ENCODE measurements at regions not wholly inside any gene's neighbourhood (a gene's known extent, or its start where the extent isn't known, plus 50 kb on each side); places are given as distances from the start of the nearest gene placed in this dataset.

GRCh38 chr3:59138966-59139365 lies 89.1 kb upstream of the CFAP20DC start:
- Mint-ChIP-seq H3K27me3 (ENCODE audit: low read depth) (peaks cover 3% of the 10 kb centered on the region), H3K9me3 (ENCODE audit: insufficient read depth) (no peaks in the 10 kb centered on the region), H3K4me1 (ENCODE audit: low read depth) (no peaks in the 10 kb centered on the region), H3K4me3 (no peak overlapping the region), H3K27ac (no peak overlapping the region), H3K36me3 (ENCODE audit: low read depth) (no peaks in the 10 kb centered on the region)
- CTCF ChIA-PET, result no interaction called here
- no peak for ATAC-seq
- no peak for DNase-seq
- POLR2A ChIA-PET, result no interaction called here

- ATAC-seq, result no peak
- H3K4me1 Mint-ChIP-seq (ENCODE audit: low read depth), result no peaks in the 10 kb centered on the region
- no peaks in the 10 kb centered on the region for H3K36me3 Mint-ChIP-seq (ENCODE audit: low read depth)
- no peak for DNase-seq
- H3K27me3 Mint-ChIP-seq (ENCODE audit: low read depth), result peaks cover 3% of the 10 kb centered on the region
- H3K9me3 Mint-ChIP-seq (ENCODE audit: insufficient read depth), result no peaks in the 10 kb centered on the region
- ChIA-PET CTCF (no interaction called here), POLR2A (no interaction called here)
- H3K4me3 Mint-ChIP-seq, result no peak overlapping the region
- no peak overlapping the region for H3K27ac Mint-ChIP-seq
These were observed 87.6 kb upstream of the CFAP20DC start for GRCh38 chr3:59137415-59137814.

GRCh38 chr3:59136081-59136480 lies 86.3 kb upstream of the CFAP20DC start:
- H3K27me3 Mint-ChIP-seq (ENCODE audit: low read depth), result peaks cover under 1% of the 10 kb centered on the region
- ATAC-seq, result no peak
- POLR2A ChIA-PET, result no interaction called here
- no peak overlapping the region for H3K27ac Mint-ChIP-seq
- no peak for DNase-seq
- CTCF ChIA-PET, result no interaction called here
- no peaks in the 10 kb centered on the region for H3K4me1 Mint-ChIP-seq (ENCODE audit: low read depth)
- H3K4me3 Mint-ChIP-seq, result no peak overlapping the region
- H3K9me3 Mint-ChIP-seq (ENCODE audit: insufficient read depth), result no peaks in the 10 kb centered on the region
- no peaks in the 10 kb centered on the region for H3K36me3 Mint-ChIP-seq (ENCODE audit: low read depth)

- Mint-ChIP-seq H3K9me3 (ENCODE audit: insufficient read depth) (no peaks in the 10 kb centered on the region), H3K4me3 (no peak overlapping the region), H3K4me1 (ENCODE audit: low read depth) (no peaks in the 10 kb centered on the region), H3K27me3 (ENCODE audit: low read depth) (no peaks in the 10 kb centered on the region), H3K27ac (no peak overlapping the region), H3K36me3 (ENCODE audit: low read depth) (no peaks in the 10 kb centered on the region)
- ATAC-seq, result no peak
- no peak for DNase-seq
- CTCF ChIA-PET, result no interaction called here
- POLR2A ChIA-PET, result no interaction called here
These were observed 85.3 kb upstream of the CFAP20DC start for GRCh38 chr3:59135096-59135495.

DNA sequence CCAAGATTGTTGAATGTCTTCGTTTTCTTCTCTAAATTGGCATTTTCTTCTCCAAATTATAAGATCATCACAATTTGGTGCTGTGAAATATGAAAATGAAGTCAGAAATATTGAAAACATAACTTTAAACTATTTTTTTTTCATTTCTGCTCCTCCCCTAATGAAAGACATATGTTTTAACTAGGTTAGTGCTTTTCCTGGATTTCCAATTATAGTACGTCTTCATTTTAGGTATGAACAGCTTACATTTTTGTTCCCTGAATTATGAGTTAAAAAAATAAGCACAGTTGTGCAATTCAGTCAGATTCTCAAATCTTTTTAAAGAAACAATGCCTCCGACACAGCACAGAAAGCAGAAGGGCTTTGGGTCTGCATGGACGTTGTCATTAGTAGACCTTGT lies 83.5 kb upstream of the CFAP20DC start:
- Mint-ChIP-seq H3K27me3 (ENCODE audit: low read depth) (no peaks in the 10 kb centered on the region), H3K36me3 (ENCODE audit: low read depth) (no peaks in the 10 kb centered on the region), H3K4me1 (ENCODE audit: low read depth) (no peaks in the 10 kb centered on the region), H3K27ac (no peak overlapping the region), H3K4me3 (no peak overlapping the region), H3K9me3 (ENCODE audit: insufficient read depth) (no peaks in the 10 kb centered on the region)
- DNase-seq (no peak), ATAC-seq (no peak)
- POLR2A ChIA-PET, result no interaction called here
- CTCF ChIA-PET, result no interaction called here

GRCh38 chr3:59131016-59131766 lies 81.4 kb upstream of the CFAP20DC start:
- ATAC-seq, result no peak

DNA sequence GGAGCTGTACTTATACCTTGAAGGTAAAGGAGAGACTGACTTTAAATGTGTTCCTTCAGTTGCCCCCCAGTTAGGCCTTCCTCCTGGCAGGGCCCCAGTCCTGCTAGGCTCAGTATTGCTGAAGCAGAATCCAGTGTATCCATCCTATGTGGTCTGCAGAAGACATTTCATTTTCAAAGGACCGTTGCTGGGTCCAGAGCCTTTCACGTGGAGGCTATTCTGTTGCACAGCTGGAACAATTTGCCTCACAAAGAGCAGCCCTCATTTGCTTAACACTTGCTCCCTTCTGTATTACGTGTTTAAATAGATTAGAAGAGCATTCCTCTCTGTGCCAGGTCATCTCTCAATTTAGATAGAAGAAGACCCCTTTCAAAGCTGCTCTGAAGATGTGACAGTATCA lies 78.9 kb upstream of the CFAP20DC start:
- ChIA-PET CTCF (no interaction called here), POLR2A (no interaction called here)
- no peak for ATAC-seq
- Mint-ChIP-seq H3K4me1 (ENCODE audit: low read depth) (no peaks in the 10 kb centered on the region), H3K9me3 (ENCODE audit: insufficient read depth) (no peaks in the 10 kb centered on the region), H3K36me3 (ENCODE audit: low read depth) (no peaks in the 10 kb centered on the region), H3K27ac (no peak overlapping the region), H3K27me3 (ENCODE audit: low read depth) (no peaks in the 10 kb centered on the region), H3K4me3 (no peak overlapping the region)
- no peak for DNase-seq

More at GRCh38 chr3:59131016-59131766, 81.4 kb upstream of the CFAP20DC start:
- no peaks in the 10 kb centered on the region for H3K9me3 Mint-ChIP-seq (ENCODE audit: insufficient read depth)
- DNase-seq, result no peak
- no peaks in the 10 kb centered on the region for H3K4me1 Mint-ChIP-seq (ENCODE audit: low read depth)
- CTCF ChIA-PET, result no interaction called here
- H3K27ac Mint-ChIP-seq, result no peak overlapping the region
- H3K27me3 Mint-ChIP-seq (ENCODE audit: low read depth), result no peaks in the 10 kb centered on the region
- POLR2A ChIA-PET, result no interaction called here
- H3K4me3 Mint-ChIP-seq, result no peak overlapping the region
- H3K36me3 Mint-ChIP-seq (ENCODE audit: low read depth), result no peaks in the 10 kb centered on the region

- Mint-ChIP-seq H3K27ac (no peak overlapping the region), H3K4me1 (ENCODE audit: low read depth) (no peaks in the 10 kb centered on the region), H3K27me3 (ENCODE audit: low read depth) (no peaks in the 10 kb centered on the region), H3K4me3 (no peak overlapping the region), H3K36me3 (ENCODE audit: low read depth) (no peaks in the 10 kb centered on the region), H3K9me3 (ENCODE audit: insufficient read depth) (no peaks in the 10 kb centered on the region)
- DNase-seq, result no peak
- no peak for ATAC-seq
- ChIA-PET POLR2A (no interaction called here), CTCF (no interaction called here)
These were observed 77.2 kb upstream of the CFAP20DC start for GRCh38 chr3:59127071-59127470.

- ATAC-seq, result no peak
- POLR2A ChIA-PET, result no interaction called here
- CTCF ChIA-PET, result no interaction called here
- Mint-ChIP-seq H3K9me3 (ENCODE audit: insufficient read depth) (no peaks in the 10 kb centered on the region), H3K4me3 (no peak overlapping the region), H3K36me3 (ENCODE audit: low read depth) (no peaks in the 10 kb centered on the region), H3K4me1 (ENCODE audit: low read depth) (no peaks in the 10 kb centered on the region), H3K27ac (no peak overlapping the region), H3K27me3 (ENCODE audit: low read depth) (peaks cover 3% of the 10 kb centered on the region)
- no peak for DNase-seq
These were observed 76.6 kb upstream of the CFAP20DC start for GRCh38 chr3:59126446-59126845.

- CTCF ChIA-PET, result interaction anchor here (0.9 kb wide), 1 partner anchor 14 kb away, joined by 3 read pairs; no protein-coding TSS in a partner anchor
- ATAC-seq (no peak), DNase-seq (no peak)
- Mint-ChIP-seq H3K4me1 (ENCODE audit: low read depth) (no peaks in the 10 kb centered on the region), H3K27ac (no peak overlapping the region), H3K4me3 (no peak overlapping the region), H3K9me3 (ENCODE audit: insufficient read depth) (no peaks in the 10 kb centered on the region), H3K27me3 (ENCODE audit: low read depth) (peaks cover 3% of the 10 kb centered on the region), H3K36me3 (ENCODE audit: low read depth) (no peaks in the 10 kb centered on the region)
- POLR2A ChIA-PET, result no interaction called here
These were observed 71.7 kb upstream of the CFAP20DC start for GRCh38 chr3:59121346-59122144.

DNA sequence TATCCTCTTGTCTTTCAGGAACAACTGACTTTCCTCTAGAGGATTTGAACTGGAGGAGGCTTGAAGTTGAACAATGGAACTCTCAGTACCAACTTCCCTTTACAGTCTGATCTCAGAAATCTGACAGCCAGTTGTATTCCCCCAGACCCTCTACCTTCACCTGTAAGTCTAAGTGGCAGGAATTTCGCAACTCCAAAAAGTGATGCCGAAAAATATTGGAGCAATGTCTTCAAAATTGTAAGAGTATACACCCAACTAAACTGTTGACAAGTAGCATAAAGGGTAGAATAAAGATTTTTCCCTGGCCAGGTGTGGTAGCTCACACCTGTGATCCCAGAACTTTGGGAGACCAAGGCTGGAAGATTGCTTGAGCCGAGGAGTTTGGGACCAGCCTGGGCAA lies 69.1 kb upstream of the CFAP20DC start:
- H3K4me3 Mint-ChIP-seq, result no peak overlapping the region
- no peaks in the 10 kb centered on the region for H3K36me3 Mint-ChIP-seq (ENCODE audit: low read depth)
- ChIA-PET POLR2A (no interaction called here), CTCF (no interaction called here)
- no peak overlapping the region for H3K27ac Mint-ChIP-seq
- H3K9me3 Mint-ChIP-seq (ENCODE audit: insufficient read depth), result no peaks in the 10 kb centered on the region
- DNase-seq, result no peak
- H3K27me3 Mint-ChIP-seq (ENCODE audit: low read depth), result peaks cover 3% of the 10 kb centered on the region
- ATAC-seq, result no peak
- no peaks in the 10 kb centered on the region for H3K4me1 Mint-ChIP-seq (ENCODE audit: low read depth)

DNA sequence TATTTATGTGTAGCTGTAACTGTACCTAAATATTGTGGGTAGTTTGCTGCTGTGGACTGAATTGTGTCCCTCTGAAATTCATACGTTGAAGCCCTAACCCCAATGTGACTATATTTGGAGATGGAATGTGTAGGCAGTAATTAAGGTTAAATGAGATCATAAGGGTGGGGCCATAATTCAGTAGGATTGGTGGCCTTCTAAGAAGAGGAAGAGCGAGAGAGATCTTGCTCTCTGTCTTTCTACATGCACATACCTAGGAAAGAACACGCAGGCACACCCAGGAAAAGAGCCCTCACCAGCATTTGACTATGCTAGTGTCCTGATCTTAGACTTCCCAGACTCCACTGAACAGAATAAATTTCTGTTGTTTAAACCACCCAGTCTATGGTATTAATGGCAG lies 67.6 kb upstream of the CFAP20DC start:
- ChIA-PET CTCF (no interaction called here), POLR2A (no interaction called here)
- H3K27ac Mint-ChIP-seq, result no peak overlapping the region
- no peaks in the 10 kb centered on the region for H3K36me3 Mint-ChIP-seq (ENCODE audit: low read depth)
- H3K27me3 Mint-ChIP-seq (ENCODE audit: low read depth), result peaks cover 3% of the 10 kb centered on the region
- H3K4me3 Mint-ChIP-seq, result no peak overlapping the region
- no peaks in the 10 kb centered on the region for H3K9me3 Mint-ChIP-seq (ENCODE audit: insufficient read depth)
- DNase-seq, result no peak
- H3K4me1 Mint-ChIP-seq (ENCODE audit: low read depth), result no peaks in the 10 kb centered on the region
- no peak for ATAC-seq

DNA sequence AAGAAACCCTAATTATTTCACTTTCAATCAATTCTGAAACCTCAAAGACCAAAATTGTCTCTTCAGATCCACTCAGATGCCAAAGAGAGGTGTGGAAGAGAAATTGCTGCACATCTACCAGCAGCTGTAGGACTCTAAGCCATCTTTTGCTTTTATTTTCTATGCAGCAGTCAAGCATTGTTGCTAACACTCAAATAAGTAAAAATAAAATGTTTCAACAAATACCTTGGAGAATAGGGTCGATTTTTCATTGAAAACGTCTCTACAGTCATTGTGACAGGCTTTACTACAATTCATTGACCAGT lies 66.4 kb upstream of the CFAP20DC start:
- Mint-ChIP-seq H3K27ac (no peak overlapping the region), H3K27me3 (ENCODE audit: low read depth) (no peaks in the 10 kb centered on the region), H3K9me3 (ENCODE audit: insufficient read depth) (no peaks in the 10 kb centered on the region), H3K4me3 (no peak overlapping the region), H3K4me1 (ENCODE audit: low read depth) (no peaks in the 10 kb centered on the region), H3K36me3 (ENCODE audit: low read depth) (no peaks in the 10 kb centered on the region)
- DNase-seq (no peak), ATAC-seq (no peak)
- ChIA-PET POLR2A (no interaction called here), CTCF (no interaction called here)

Data from activated CD8-positive, alpha-beta T cell treated with anti-CD3 and anti-CD28 coated beads, Interleukin-2, amount 10 ng/mL, durations not matched to agents 7 days and 5 days (primary cell).